HEK293 (cell line): ENCODE measurements at regions not wholly inside any gene's neighbourhood (a gene's known extent, or its start where the extent isn't known, plus 50 kb on each side); places are given as distances from the start of the nearest gene placed in this dataset.

ENCODE experiments used
- CTCF ChIA-PET: fragments of 350-600 bp; formaldehyde crosslinking; extraction: SDS; loops from one replicate; lab custom pipeline; 2021; ENCODE audit warnings: antibody characterized with exemption; lab: Yijun Ruan, JAX
- POLR2A ChIA-PET: fragments of 300-600 bp; formaldehyde crosslinking; extraction: SDS; loops from one replicate; lab custom pipeline; 2020; ENCODE audit warnings: antibody characterized with exemption, inconsistent platforms; lab: Yijun Ruan, JAX
- H3K27ac ChIP-seq: fragments of 200-500 bp; sonication (Bioruptor generic); 2 replicates; pipeline ENCODE4 v1.5.1; 2014; ENCODE audit warnings: low read depth, low read length, control low read depth, inconsistent platforms; ENCODE audit errors: extremely low read depth
- H3K36me3 ChIP-seq, 2 experiments: fragments of 200-500 bp in 1 of 2; sonication (Bioruptor generic) in 1 of 2; 1 replicate in 1 of 2; 2 replicates in 1 of 2; pipeline ENCODE4 v1.5.1; 2014 to 2017; ENCODE audit warnings: inconsistent platforms in 2 of 2, low read length in 2 of 2; ENCODE audit not compliant: control insufficient read depth in 2 of 2, insufficient read depth in 1 of 2
- H3K4me1 ChIP-seq: fragments of 200-500 bp; sonication (Bioruptor generic); 2 replicates; pipeline ENCODE4 v1.5.1; 2014; ENCODE audit warnings: mild to moderate bottlenecking, low read length, inconsistent platforms; ENCODE audit not compliant: control insufficient read depth, insufficient read depth
- H3K4me3 ChIP-seq: 2 replicates; pipeline ENCODE4 v1.5.1; 2011; ENCODE audit warnings: low read depth, mild to moderate bottlenecking, control low read depth, low read length, moderate library complexity
- H3K9me3 ChIP-seq: fragments of 200-500 bp; sonication (Bioruptor generic); 2 replicates; pipeline ENCODE4 v1.5.1; 2014; ENCODE audit warnings: low read depth, low read length, inconsistent platforms; ENCODE audit not compliant: control insufficient read depth, insufficient read depth
- BCL11A ChIP-seq: fragments of 450-650 bp; formaldehyde crosslinking; IDR thresholded peaks from 2 replicates; pipeline ENCODE4 v1.5.1; 2016; ENCODE audit warnings: low read depth, missing biosample characterization, missing genetic modification characterization
- CTCF ChIP-seq: fragments of 450-650 bp; formaldehyde crosslinking; IDR thresholded peaks from 2 replicates; pipeline ENCODE4 v1.5.1; 2016; ENCODE audit warnings: missing biosample characterization, missing genetic modification characterization
- GLIS2 ChIP-seq: fragments of 450-650 bp; formaldehyde crosslinking; IDR thresholded peaks from 2 replicates; pipeline ENCODE4 v1.5.1; 2016; ENCODE audit warnings: missing biosample characterization, missing genetic modification characterization
- HOXC10 ChIP-seq: sonication (generic); formaldehyde crosslinking; IDR thresholded peaks from 2 replicates; pipeline ENCODE4 v1.8.1; 2023; ENCODE audit warnings: mild to moderate bottlenecking, missing genetic modification reagents
- PATZ1 ChIP-seq: fragments of 450-650 bp; formaldehyde crosslinking; IDR thresholded peaks from 2 replicates; pipeline ENCODE4 v1.5.1; 2016; ENCODE audit warnings: missing biosample characterization, missing genetic modification characterization
- SCRT2 ChIP-seq: fragments of 450-650 bp; formaldehyde crosslinking; IDR thresholded peaks from 2 replicates; pipeline ENCODE4 v1.5.1; 2016; ENCODE audit warnings: missing biosample characterization, missing genetic modification characterization
- SETDB1 ChIP-seq: IDR thresholded peaks from one replicate; pipeline ENCODE4 v1.6.1; 2017; ENCODE audit warnings: mild to moderate bottlenecking, low read length, moderate library complexity, mixed read lengths; ENCODE audit not compliant: insufficient read length
- TSHZ1 ChIP-seq: fragments of 450-650 bp; formaldehyde crosslinking; IDR thresholded peaks from 2 replicates; pipeline ENCODE4 v1.5.1; 2016; ENCODE audit warnings: missing biosample characterization, missing genetic modification characterization, borderline replicate concordance
- ZBTB49 ChIP-seq: fragments of 450-650 bp; formaldehyde crosslinking; IDR thresholded peaks from 2 replicates; pipeline ENCODE4 v1.5.1; 2016; ENCODE audit warnings: missing biosample characterization, missing genetic modification characterization, low read depth
- ZBTB7A ChIP-seq: fragments of 450-650 bp; formaldehyde crosslinking; IDR thresholded peaks from 2 replicates; pipeline ENCODE4 v1.5.1; 2016; ENCODE audit warnings: low read depth, missing biosample characterization, missing genetic modification characterization
- ZBTB8A ChIP-seq: fragments of 450-650 bp; formaldehyde crosslinking; IDR thresholded peaks from 2 replicates; pipeline ENCODE4 v1.5.1; 2016; ENCODE audit warnings: missing biosample characterization, missing genetic modification characterization
- ZFHX2 ChIP-seq: fragments of 450-650 bp; formaldehyde crosslinking; conservative IDR thresholded peaks from 2 replicates; pipeline ENCODE4 v1.5.1; 2016; ENCODE audit warnings: missing biosample characterization, missing genetic modification characterization
- ZNF133 ChIP-seq: fragments of 450-650 bp; formaldehyde crosslinking; IDR thresholded peaks from 2 replicates; pipeline ENCODE4 v1.5.1; 2016; ENCODE audit warnings: missing biosample characterization, missing genetic modification characterization
- ZNF140 ChIP-seq: fragments of 450-650 bp; formaldehyde crosslinking; IDR thresholded peaks from 2 replicates; pipeline ENCODE4 v1.5.1; 2016; ENCODE audit warnings: missing biosample characterization, missing genetic modification characterization
- ZNF239 ChIP-seq: fragments of 450-650 bp; formaldehyde crosslinking; IDR thresholded peaks from 2 replicates; pipeline ENCODE4 v1.5.1; 2016; ENCODE audit warnings: missing biosample characterization, missing genetic modification characterization
- ZNF274 ChIP-seq, 2 experiments: fragments of 200-500 bp in 1 of 2; fragments of 450-650 bp in 1 of 2; sonication (Bioruptor generic) in 1 of 2; formaldehyde crosslinking in 1 of 2; IDR thresholded peaks; 2 replicates each; pipeline versions ENCODE4 v1.5.1 to v1.6.1; 2014 to 2016; ENCODE audit warnings: borderline replicate concordance in 1 of 2, inconsistent platforms in 1 of 2, low read length in 1 of 2, missing biosample characterization in 1 of 2, missing genetic modification characterization in 1 of 2
- ZNF335 ChIP-seq: fragments of 450-650 bp; formaldehyde crosslinking; conservative IDR thresholded peaks from 2 replicates; pipeline ENCODE4 v1.5.1; 2016; ENCODE audit warnings: missing biosample characterization, missing genetic modification characterization
- ZNF341 ChIP-seq: fragments of 450-650 bp; formaldehyde crosslinking; IDR thresholded peaks from 2 replicates; pipeline ENCODE4; 2016; ENCODE audit warnings: low read depth, missing biosample characterization, missing genetic modification characterization
- ZNF48 ChIP-seq: fragments of 450-650 bp; formaldehyde crosslinking; IDR thresholded peaks from 2 replicates; pipeline ENCODE4 v1.5.1; 2016; ENCODE audit warnings: missing biosample characterization, missing genetic modification characterization
- ZNF549 ChIP-seq: fragments of 450-650 bp; IDR thresholded peaks from 2 replicates; pipeline ENCODE4 v1.5.1; 2018; ENCODE audit warnings: missing biosample characterization, missing genetic modification characterization, mild to moderate bottlenecking, inconsistent platforms, moderate library complexity
- ZNF558 ChIP-seq: fragments of 450-650 bp; formaldehyde crosslinking; IDR thresholded peaks from 2 replicates; pipeline ENCODE4 v1.5.1; 2016; ENCODE audit warnings: missing biosample characterization, missing genetic modification characterization
- ZNF560 ChIP-seq: fragments of 450-650 bp; formaldehyde crosslinking; IDR thresholded peaks from 2 replicates; pipeline ENCODE4 v1.5.1; 2017; ENCODE audit warnings: missing biosample characterization, missing genetic modification characterization, borderline replicate concordance
- ZNF596 ChIP-seq: fragments of 450-650 bp; IDR thresholded peaks from 2 replicates; pipeline ENCODE4 v1.5.0; 2018; ENCODE audit warnings: missing biosample characterization, mild to moderate bottlenecking, missing genetic modification characterization, moderate library complexity
- ZNF76 ChIP-seq: fragments of 450-650 bp; formaldehyde crosslinking; IDR thresholded peaks from 2 replicates; pipeline ENCODE4; 2016; ENCODE audit warnings: low read depth, missing biosample characterization, missing genetic modification characterization, borderline replicate concordance
- ZNF776 ChIP-seq: fragments of 450-650 bp; formaldehyde crosslinking; IDR thresholded peaks from 2 replicates; pipeline ENCODE4 v1.5.0; 2017; ENCODE audit warnings: missing biosample characterization, missing genetic modification characterization, borderline replicate concordance
- ZSCAN16 ChIP-seq: fragments of 450-650 bp; formaldehyde crosslinking; IDR thresholded peaks from 2 replicates; pipeline ENCODE4 v1.5.1; 2016; ENCODE audit warnings: missing biosample characterization, missing genetic modification characterization

GRCh38 chr6:154925130-154925529 is 70.0 kb upstream of the TIAM2 start:
- Histone ChIP-seq H3K36me3 (no peaks in the 10 kb centered on the region), H3K4me3 (no peak overlapping the region), H3K9me3 (no peaks in the 10 kb centered on the region), H3K4me1 (no peaks in the 10 kb centered on the region), H3K27ac (no peak overlapping the region)
- no peak for TF ChIP-seq ZNF48 (tag by site-specific recombination)
- no peak for TF ChIP-seq ZNF239 (tag by site-specific recombination)
- no peak for TF ChIP-seq ZSCAN16 (tag by site-specific recombination)
- no peak for TF ChIP-seq ZBTB7A (tag by site-specific recombination)
- no peak for TF ChIP-seq ZNF549 (tag by site-specific recombination)
- TF ChIP-seq ZNF776 = no peak
- no peak for TF ChIP-seq ZNF596 (tag by site-specific recombination)
- TF ChIP-seq CTCF = no peak
- no peak for TF ChIP-seq SCRT2 (tag by site-specific recombination)
- no peak for TF ChIP-seq SETDB1
- no peak for TF ChIP-seq HOXC10 (CRISPR knock-in tag)
- no peak for TF ChIP-seq ZBTB8A (tag by site-specific recombination)
- TF ChIP-seq ZNF133 (tag by site-specific recombination) = no peak
- TF ChIP-seq TSHZ1 (tag by site-specific recombination) = no peak
- TF ChIP-seq ZNF76 (tag by site-specific recombination) = no peak
- TF ChIP-seq ZFHX2 = no peak
- no peak for TF ChIP-seq ZNF274 (IDR thresholded peaks at IDR 0.05; ENCODE audit: low read length)
- TF ChIP-seq ZNF274 (tag by site-specific recombination; IDR thresholded peaks at IDR 0.05; ENCODE audit: borderline replicate concordance) = no peak
- POLR2A ChIA-PET = interaction anchor here (0.6 kb wide), 1 partner anchor 430 kb away, joined by 3 read pairs; no protein-coding TSS in a partner anchor
- CTCF ChIA-PET = interaction anchor here (0.6 to 5.3 kb wide), 10 partner anchors 13 to 390 kb away, joined by 3 to 45 read pairs (median 6); no protein-coding TSS in a partner anchor

- Histone ChIP-seq H3K36me3 (no peaks in the 10 kb centered on the region), H3K4me1 (no peaks in the 10 kb centered on the region), H3K9me3 (no peaks in the 10 kb centered on the region), H3K4me3 (no peak overlapping the region), H3K27ac (no peak overlapping the region)
- CTCF ChIA-PET = interaction anchor here (0.6 to 5.3 kb wide), 12 partner anchors 24 to 452 kb away, joined by 3 to 75 read pairs (median 4); no protein-coding TSS in a partner anchor
- POLR2A ChIA-PET = no interaction called here
- no peak for TF ChIP-seq ZNF140 (tag by site-specific recombination)
- TF ChIP-seq PATZ1 = no peak
- no peak for TF ChIP-seq GLIS2
- TF ChIP-seq ZNF341 (tag by site-specific recombination) = no peak
- TF ChIP-seq BCL11A (tag by site-specific recombination) = no peak
- TF ChIP-seq ZNF776 = no peak
- TF ChIP-seq ZNF335 (tag by site-specific recombination) = no peak
- no peak for TF ChIP-seq ZNF560 (tag by site-specific recombination)
- no peak for TF ChIP-seq ZFHX2
- no peak for TF ChIP-seq ZBTB49 (tag by site-specific recombination)
- no peak for TF ChIP-seq ZNF558 (tag by site-specific recombination)
- TF ChIP-seq ZNF274 (IDR thresholded peaks at IDR 0.05; ENCODE audit: low read length) = no peak
- no peak for TF ChIP-seq ZNF274 (tag by site-specific recombination; IDR thresholded peaks at IDR 0.05; ENCODE audit: borderline replicate concordance)
These were observed 68.7 kb upstream of the TIAM2 start for GRCh38 chr6:154926366-154926765.
